Glutamatergic neuron (in vitro differentiated cells): ENCODE measurements at regions not wholly inside any gene's neighbourhood (a gene's known extent, or its start where the extent isn't known, plus 50 kb on each side); places are given as distances from the start of the nearest gene placed in this dataset.

ENCODE experiments used
- DNase-seq: peaks from one replicate; pipeline ENCODE4 v3.0.0; 2022
- H3K27ac Mint-ChIP-seq: one replicate; pipeline ENCODE4 v1.8.0; 2020; ENCODE audit warnings: mild to moderate bottlenecking, mixed read lengths, inconsistent platforms; ENCODE audit not compliant: unreplicated experiment
- H3K27me3 Mint-ChIP-seq: one replicate; pipeline ENCODE4 v1.8.0; 2020; ENCODE audit warnings: mild to moderate bottlenecking, moderate library complexity, mixed read lengths, inconsistent platforms; ENCODE audit not compliant: unreplicated experiment
- H3K36me3 Mint-ChIP-seq: one replicate; pipeline ENCODE4 v1.8.0; 2020; ENCODE audit warnings: mild to moderate bottlenecking, mixed read lengths, inconsistent platforms; ENCODE audit not compliant: unreplicated experiment
- H3K4me1 Mint-ChIP-seq: one replicate; pipeline ENCODE4 v1.8.0; 2020; ENCODE audit warnings: mild to moderate bottlenecking, low read depth, mixed read lengths, inconsistent platforms; ENCODE audit not compliant: unreplicated experiment
- H3K4me3 Mint-ChIP-seq: one replicate; pipeline ENCODE4 v1.8.0; 2020; ENCODE audit warnings: mild to moderate bottlenecking, mixed read lengths, inconsistent platforms; ENCODE audit not compliant: unreplicated experiment
- H3K9me3 Mint-ChIP-seq: one replicate; pipeline ENCODE4 v1.8.0; 2020; ENCODE audit warnings: mild to moderate bottlenecking, moderate library complexity, mixed read lengths, inconsistent platforms; ENCODE audit not compliant: unreplicated experiment
- CTCF ChIP-seq: fragments of 200-600 bp; sonication (generic); IDR thresholded peaks from one replicate; pipeline ENCODE4 v1.5.0; 2021; ENCODE audit not compliant: partially characterized antibody, unreplicated experiment

GRCh38 chr10:29826801-29827450, 192.2 kb upstream of the SVIL start:
- no peaks in the 10 kb centered on the region for H3K9me3 Mint-ChIP-seq
- H3K4me1 Mint-ChIP-seq, result peaks cover 2% of the 10 kb centered on the region
- no peak for TF ChIP-seq CTCF
- no peaks in the 10 kb centered on the region for H3K36me3 Mint-ChIP-seq
- no peak for DNase-seq
- H3K27me3 Mint-ChIP-seq, result peaks cover 1% of the 10 kb centered on the region
- H3K27ac Mint-ChIP-seq, result no peak overlapping the region
- H3K4me3 Mint-ChIP-seq, result no peak overlapping the region

GRCh38 chr10:29826221-29826620, 191.4 kb upstream of the SVIL start:
- H3K27ac Mint-ChIP-seq, result no peak overlapping the region
- TF ChIP-seq CTCF, result no peak
- H3K36me3 Mint-ChIP-seq, result no peaks in the 10 kb centered on the region
- no peaks in the 10 kb centered on the region for H3K9me3 Mint-ChIP-seq
- H3K4me3 Mint-ChIP-seq, result no peak overlapping the region
- H3K27me3 Mint-ChIP-seq, result no peaks in the 10 kb centered on the region
- DNase-seq, result no peak
- peaks cover 2% of the 10 kb centered on the region for H3K4me1 Mint-ChIP-seq

GRCh38 chr10:29823553-29824080, 188.8 kb upstream of the SVIL start:
- Mint-ChIP-seq H3K9me3 (no peaks in the 10 kb centered on the region), H3K27me3 (no peaks in the 10 kb centered on the region), H3K4me3 (no peak overlapping the region), H3K36me3 (no peaks in the 10 kb centered on the region), H3K4me1 (peaks cover 2% of the 10 kb centered on the region), H3K27ac (no peak overlapping the region)
- TF ChIP-seq CTCF, result no peak
- no peak for DNase-seq

- H3K36me3 Mint-ChIP-seq, result no peaks in the 10 kb centered on the region
- H3K27me3 Mint-ChIP-seq, result no peaks in the 10 kb centered on the region
- no peak for DNase-seq
- no peaks in the 10 kb centered on the region for H3K4me1 Mint-ChIP-seq
- TF ChIP-seq CTCF, result no peak
- H3K9me3 Mint-ChIP-seq, result no peaks in the 10 kb centered on the region
- H3K27ac Mint-ChIP-seq, result no peak overlapping the region
- no peak overlapping the region for H3K4me3 Mint-ChIP-seq
Measured at GRCh38 chr10:29820890-29821461, 186.2 kb upstream of the SVIL start.
